Loucy (cell line): ENCODE measurements at regions not wholly inside any gene's neighbourhood (a gene's known extent, or its start where the extent isn't known, plus 50 kb on each side); places are given as distances from the start of the nearest gene placed in this dataset.

Experiments used
- H2AFZ ChIP-seq: fragments of 200-600 bp; sonication (generic); 2 replicates; pipeline ENCODE4 v1.6.0; 2016; ENCODE audit warnings: antibody characterized with exemption, mild to moderate bottlenecking, low read length, moderate library complexity
- H3F3A ChIP-seq: fragments of 200-600 bp; 2 replicates; pipeline ENCODE4 v1.6.0; 2016; ENCODE audit warnings: antibody characterized with exemption, low read depth, mild to moderate bottlenecking
- H3K27me3 ChIP-seq: fragments of 200-600 bp; sonication (generic); 2 replicates; pipeline ENCODE4 v1.6.1; 2014; ENCODE audit warnings: low read length, mild to moderate bottlenecking; ENCODE audit not compliant: insufficient read depth, poor library complexity, severe bottlenecking
- H3K36me3 ChIP-seq: fragments of 200-600 bp; sonication (generic); 2 replicates; pipeline ENCODE4 v1.6.1; 2016; ENCODE audit warnings: low read length; ENCODE audit not compliant: insufficient read depth
- H3K4me1 ChIP-seq: fragments of 200-600 bp; sonication (generic); 2 replicates; pipeline ENCODE4 v1.5.1; 2014; ENCODE audit warnings: low read length, mild to moderate bottlenecking; ENCODE audit not compliant: insufficient read depth, poor library complexity, severe bottlenecking
- H3K4me2 ChIP-seq: fragments of 200-600 bp; sonication (generic); 2 replicates; pipeline ENCODE4 v1.6.0; 2014; ENCODE audit warnings: antibody characterized with exemption, low read length, low read depth, mild to moderate bottlenecking; ENCODE audit not compliant: poor library complexity, severe bottlenecking
- H3K4me3 ChIP-seq: fragments of 200-600 bp; sonication (generic); 2 replicates; pipeline ENCODE4 v1.5.1; 2014; ENCODE audit warnings: low read length, mild to moderate bottlenecking, mixed read lengths; ENCODE audit not compliant: poor library complexity, severe bottlenecking
- H3K79me2 ChIP-seq: fragments of 200-600 bp; sonication (generic); 2 replicates; pipeline ENCODE4 v1.6.1; 2014; ENCODE audit warnings: low read length; ENCODE audit not compliant: insufficient read depth
- H3K9ac ChIP-seq: fragments of 200-600 bp; sonication (generic); 2 replicates; pipeline ENCODE4 v1.6.0; 2014; ENCODE audit warnings: mild to moderate bottlenecking, low read depth, low read length, moderate library complexity; ENCODE audit not compliant: poor library complexity, severe bottlenecking
- H3K9me2 ChIP-seq: fragments of 200-600 bp; sonication (generic); replicated peaks from 2 replicates; pipeline ENCODE4 v1.6.1; 2016; ENCODE audit warnings: low read depth, low read length, mixed read lengths
- H3K9me3 ChIP-seq: fragments of 200-600 bp; sonication (generic); 2 replicates; pipeline ENCODE4 v1.6.1; 2014; ENCODE audit warnings: mild to moderate bottlenecking, antibody characterized with exemption, low read length, low read depth; ENCODE audit not compliant: insufficient read depth
- H4K20me1 ChIP-seq: fragments of 200-600 bp; sonication (generic); 2 replicates; pipeline ENCODE4 v1.6.0; 2014; ENCODE audit warnings: antibody characterized with exemption, low read length, mild to moderate bottlenecking; ENCODE audit not compliant: insufficient read depth, poor library complexity, severe bottlenecking
- EZH2phosphoT487 ChIP-seq: fragments of 200-600 bp; IDR thresholded peaks from 2 replicates; pipeline ENCODE4 v1.6.1; 2018; ENCODE audit warnings: antibody characterized with exemption, mild to moderate bottlenecking, moderate library complexity, borderline replicate concordance
- TF ChIP-seq, protein P1 (sequence below): fragments of 200-600 bp; sonication (generic); conservative IDR thresholded peaks from 2 replicates; pipeline ENCODE4 v1.5.1; 2014; ENCODE audit warnings: mild to moderate bottlenecking, antibody characterized with exemption, low read length

DNA sequence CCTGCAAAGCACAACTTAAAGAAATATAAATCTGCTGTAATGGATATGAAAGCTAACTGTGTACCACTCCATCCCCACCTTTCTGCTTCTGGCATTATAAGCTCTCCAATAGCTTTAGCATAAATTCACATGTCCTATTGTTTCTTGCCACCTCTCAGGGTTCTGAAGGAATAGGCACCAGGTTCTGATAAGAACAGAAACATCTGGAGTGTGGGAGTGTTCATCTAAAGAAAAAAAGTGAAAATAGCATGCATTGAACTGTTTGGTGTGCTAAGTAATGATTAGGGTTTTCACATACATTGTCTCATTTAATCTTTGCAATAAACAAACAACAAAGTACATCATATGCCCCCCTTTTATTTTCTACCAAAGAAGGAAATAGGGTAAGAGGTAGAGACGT lies 72.3 kb downstream of the FAM76B start:
- Histone ChIP-seq H3K79me2 (no peaks in the 10 kb centered on the region), H4K20me1 (no peaks in the 10 kb centered on the region), H3K27me3 (no peaks in the 10 kb centered on the region), H3K4me1 (peaks cover 55% of the 10 kb centered on the region), H2AFZ (no peak overlapping the region), H3F3A (peaks cover 11% of the 10 kb centered on the region), H3K9ac (no peak overlapping the region), H3K4me2 (peak overlapping the region; percentile 20), H3K36me3 (no peaks in the 10 kb centered on the region), H3K9me2 (no peaks in the 10 kb centered on the region), H3K9me3 (no peaks in the 10 kb centered on the region), H3K4me3 (no peak overlapping the region)
- no peak for TF ChIP-seq EZH2phosphoT487
- TF ChIP-seq, protein P1, sequence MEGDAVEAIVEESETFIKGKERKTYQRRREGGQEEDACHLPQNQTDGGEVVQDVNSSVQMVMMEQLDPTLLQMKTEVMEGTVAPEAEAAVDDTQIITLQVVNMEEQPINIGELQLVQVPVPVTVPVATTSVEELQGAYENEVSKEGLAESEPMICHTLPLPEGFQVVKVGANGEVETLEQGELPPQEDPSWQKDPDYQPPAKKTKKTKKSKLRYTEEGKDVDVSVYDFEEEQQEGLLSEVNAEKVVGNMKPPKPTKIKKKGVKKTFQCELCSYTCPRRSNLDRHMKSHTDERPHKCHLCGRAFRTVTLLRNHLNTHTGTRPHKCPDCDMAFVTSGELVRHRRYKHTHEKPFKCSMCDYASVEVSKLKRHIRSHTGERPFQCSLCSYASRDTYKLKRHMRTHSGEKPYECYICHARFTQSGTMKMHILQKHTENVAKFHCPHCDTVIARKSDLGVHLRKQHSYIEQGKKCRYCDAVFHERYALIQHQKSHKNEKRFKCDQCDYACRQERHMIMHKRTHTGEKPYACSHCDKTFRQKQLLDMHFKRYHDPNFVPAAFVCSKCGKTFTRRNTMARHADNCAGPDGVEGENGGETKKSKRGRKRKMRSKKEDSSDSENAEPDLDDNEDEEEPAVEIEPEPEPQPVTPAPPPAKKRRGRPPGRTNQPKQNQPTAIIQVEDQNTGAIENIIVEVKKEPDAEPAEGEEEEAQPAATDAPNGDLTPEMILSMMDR: no peak

DNA sequence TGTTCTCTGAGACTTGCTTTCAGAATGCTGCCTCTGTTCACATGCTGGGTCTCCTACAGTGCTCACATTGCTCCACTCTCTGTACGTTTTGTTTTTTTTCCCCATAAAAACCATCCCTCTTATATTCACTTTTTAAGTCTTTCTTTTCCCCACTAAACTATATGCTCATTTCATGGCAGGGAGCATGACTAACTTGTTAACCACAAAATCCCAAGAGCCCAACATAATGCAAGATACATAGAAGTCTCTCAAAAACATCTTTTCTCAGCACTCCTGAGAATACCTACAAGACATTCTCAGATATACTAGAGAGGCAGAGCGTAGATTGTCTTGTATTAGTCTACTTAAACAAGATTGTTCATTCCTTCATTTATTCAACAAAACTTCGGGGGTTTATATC lies 73.3 kb downstream of the FAM76B start:
- Histone ChIP-seq H3K9me2 (no peaks in the 10 kb centered on the region), H3K4me1 (peaks cover 53% of the 10 kb centered on the region), H3K4me3 (peak overlapping the region; percentile 55), H3K9ac (peak overlapping the region; percentile 49), H3K4me2 (peak overlapping the region; percentile 63), H3K27me3 (no peaks in the 10 kb centered on the region), H3K9me3 (no peaks in the 10 kb centered on the region), H3K36me3 (no peaks in the 10 kb centered on the region), H4K20me1 (no peaks in the 10 kb centered on the region), H3K79me2 (no peaks in the 10 kb centered on the region), H3F3A (peaks cover 11% of the 10 kb centered on the region), H2AFZ (peak overlapping the region; percentile 8; the same call in 1 of the 2 replicates)
- TF ChIP-seq EZH2phosphoT487: no peak
- TF ChIP-seq, protein P1: no peak

DNA sequence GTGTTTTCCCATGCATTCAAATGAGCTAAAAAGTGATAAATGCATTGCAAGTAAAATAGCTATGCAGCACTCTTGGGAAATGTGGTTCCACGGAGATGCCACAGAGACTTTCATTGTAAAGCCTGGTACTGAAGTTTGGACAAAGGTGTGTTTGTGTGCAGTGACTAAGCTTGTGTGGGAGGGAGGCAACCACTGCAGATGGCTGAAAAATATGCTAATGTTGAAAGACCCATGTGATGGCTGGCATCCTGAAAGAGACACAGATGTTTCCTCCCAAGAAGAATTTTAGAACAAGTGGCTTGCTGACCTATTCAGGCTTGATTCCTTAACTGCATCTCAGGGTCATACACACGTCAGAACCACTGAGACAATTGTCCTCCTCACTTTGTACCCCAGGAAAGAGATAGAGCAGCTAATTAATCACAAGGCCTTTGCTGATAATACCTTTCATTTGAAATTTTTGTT lies 73.8 kb downstream of the FAM76B start:
- peak overlapping the region; percentile 55 for H3K4me3 ChIP-seq
- H3K4me1 ChIP-seq: peaks cover 49% of the 10 kb centered on the region
- peak overlapping the region; percentile 49 for H3K9ac ChIP-seq
- no peaks in the 10 kb centered on the region for H3K79me2 ChIP-seq
- H3K27me3 ChIP-seq: no peaks in the 10 kb centered on the region
- peak overlapping the region; percentile 47 for H2AFZ ChIP-seq
- H3K36me3 ChIP-seq: no peaks in the 10 kb centered on the region
- no peaks in the 10 kb centered on the region for H4K20me1 ChIP-seq
- TF ChIP-seq, protein P1: no peak
- TF ChIP-seq EZH2phosphoT487: no peak
- no peaks in the 10 kb centered on the region for H3K9me3 ChIP-seq
- H3F3A ChIP-seq: peaks cover 11% of the 10 kb centered on the region
- H3K4me2 ChIP-seq: peak overlapping the region; percentile 63
- no peaks in the 10 kb centered on the region for H3K9me2 ChIP-seq
